ENCODE measurements at regions not wholly inside any gene's neighbourhood (a gene's known extent, or its start where the extent isn't known, plus 50 kb on each side); places are given as distances from the start of the nearest gene placed in this dataset.

DNA sequence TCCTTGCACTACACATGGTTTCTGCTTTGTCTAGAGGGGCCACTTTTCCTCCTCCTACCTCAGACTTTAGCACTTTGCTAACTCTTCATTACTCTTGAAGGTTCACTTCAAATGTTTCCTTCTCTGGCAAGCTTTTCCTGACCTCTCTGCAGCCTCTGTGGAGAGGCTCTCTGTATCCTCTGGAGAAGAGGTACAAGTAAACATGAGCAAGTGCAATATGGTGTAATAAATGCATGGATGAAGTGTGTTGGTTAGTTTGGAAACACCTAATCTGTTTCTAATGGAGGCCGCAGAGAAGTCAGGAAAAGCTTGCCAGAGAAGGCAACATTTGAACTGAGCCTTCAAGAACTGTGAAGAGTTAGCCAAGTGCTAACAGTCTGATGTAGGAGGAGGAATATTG is 329.3 kb downstream of the GRIN2B start:
- no peaks in the 10 kb centered on the region for H3K36me3 ChIP-seq (ENCODE audit: insufficient read depth, low read length)
- no peaks in the 10 kb centered on the region for H3K9me2 ChIP-seq (ENCODE audit: low read depth, low read length)
- TF ChIP-seq EZH2 (IDR thresholded peaks at IDR 0.05; ENCODE audit: borderline replicate concordance, low read length), result no peak
- TF ChIP-seq, protein P1, sequence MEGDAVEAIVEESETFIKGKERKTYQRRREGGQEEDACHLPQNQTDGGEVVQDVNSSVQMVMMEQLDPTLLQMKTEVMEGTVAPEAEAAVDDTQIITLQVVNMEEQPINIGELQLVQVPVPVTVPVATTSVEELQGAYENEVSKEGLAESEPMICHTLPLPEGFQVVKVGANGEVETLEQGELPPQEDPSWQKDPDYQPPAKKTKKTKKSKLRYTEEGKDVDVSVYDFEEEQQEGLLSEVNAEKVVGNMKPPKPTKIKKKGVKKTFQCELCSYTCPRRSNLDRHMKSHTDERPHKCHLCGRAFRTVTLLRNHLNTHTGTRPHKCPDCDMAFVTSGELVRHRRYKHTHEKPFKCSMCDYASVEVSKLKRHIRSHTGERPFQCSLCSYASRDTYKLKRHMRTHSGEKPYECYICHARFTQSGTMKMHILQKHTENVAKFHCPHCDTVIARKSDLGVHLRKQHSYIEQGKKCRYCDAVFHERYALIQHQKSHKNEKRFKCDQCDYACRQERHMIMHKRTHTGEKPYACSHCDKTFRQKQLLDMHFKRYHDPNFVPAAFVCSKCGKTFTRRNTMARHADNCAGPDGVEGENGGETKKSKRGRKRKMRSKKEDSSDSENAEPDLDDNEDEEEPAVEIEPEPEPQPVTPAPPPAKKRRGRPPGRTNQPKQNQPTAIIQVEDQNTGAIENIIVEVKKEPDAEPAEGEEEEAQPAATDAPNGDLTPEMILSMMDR (IDR thresholded peaks at IDR 0.05; ENCODE audit: low read length), result no peak
- no peaks in the 10 kb centered on the region for H4K20me1 ChIP-seq (ENCODE audit: insufficient read depth, low read length)
- H3K27ac ChIP-seq (ENCODE audit: low read depth, low read length, poor library complexity, severe bottlenecking), result no peak overlapping the region
- no peaks in the 10 kb centered on the region for H3K4me1 ChIP-seq (ENCODE audit: insufficient read depth, low read length, severe bottlenecking)
- no peaks in the 10 kb centered on the region for H3K27me3 ChIP-seq (ENCODE audit: insufficient read depth, low read length)
- no peaks in the 10 kb centered on the region for H3F3A ChIP-seq (ENCODE audit: insufficient read depth, low read length)
- H3K9me3 ChIP-seq (ENCODE audit: low read length), result no peaks in the 10 kb centered on the region
- H3K4me2 ChIP-seq (ENCODE audit: low read length), result no peak overlapping the region
- H3K79me2 ChIP-seq (ENCODE audit: insufficient read depth, low read length), result no peaks in the 10 kb centered on the region
- H2AFZ ChIP-seq (ENCODE audit: low read length), result no peak overlapping the region
- no peak overlapping the region for H3K4me3 ChIP-seq (ENCODE audit: low read depth, low read length, poor library complexity, severe bottlenecking)
- no peak overlapping the region for H3K9ac ChIP-seq (ENCODE audit: low read length)

DNA sequence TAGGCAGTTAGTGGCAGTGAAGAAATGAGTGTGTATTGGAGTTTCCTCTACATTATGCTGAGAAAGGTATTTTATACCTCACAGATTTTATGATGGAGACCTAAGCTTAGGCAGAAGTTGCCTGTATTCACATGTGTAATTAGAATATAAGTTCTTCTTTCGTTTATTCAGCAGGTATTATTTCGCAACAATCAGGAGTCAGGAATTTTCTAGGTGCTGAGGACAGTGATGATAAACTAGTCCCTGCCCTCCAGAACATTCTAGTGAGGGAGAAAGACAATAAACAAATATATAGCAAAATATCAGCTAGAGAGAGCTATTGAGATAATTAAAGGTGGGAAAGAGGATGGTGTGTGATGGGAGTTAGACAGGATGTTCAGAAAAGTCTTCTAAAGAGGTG is 345.7 kb downstream of the GRIN2B start:
- Histone ChIP-seq H3K27ac (ENCODE audit: low read depth, low read length, poor library complexity, severe bottlenecking) (no peak overlapping the region), H3K27me3 (ENCODE audit: insufficient read depth, low read length) (no peaks in the 10 kb centered on the region), H3K36me3 (ENCODE audit: insufficient read depth, low read length) (no peaks in the 10 kb centered on the region), H4K20me1 (ENCODE audit: insufficient read depth, low read length) (no peaks in the 10 kb centered on the region), H3K9me3 (ENCODE audit: low read length) (no peaks in the 10 kb centered on the region), H3K9me2 (ENCODE audit: low read depth, low read length) (no peaks in the 10 kb centered on the region), H3K4me2 (ENCODE audit: low read length) (no peak overlapping the region), H3F3A (ENCODE audit: insufficient read depth, low read length) (no peaks in the 10 kb centered on the region), H3K4me1 (ENCODE audit: insufficient read depth, low read length, severe bottlenecking) (no peaks in the 10 kb centered on the region), H3K4me3 (ENCODE audit: low read depth, low read length, poor library complexity, severe bottlenecking) (no peak overlapping the region), H3K79me2 (ENCODE audit: insufficient read depth, low read length) (no peaks in the 10 kb centered on the region), H2AFZ (ENCODE audit: low read length) (no peak overlapping the region), H3K9ac (ENCODE audit: low read length) (no peak overlapping the region)
- TF ChIP-seq EZH2 (IDR thresholded peaks at IDR 0.05; ENCODE audit: borderline replicate concordance, low read length), result no peak
- TF ChIP-seq, protein P1 (IDR thresholded peaks at IDR 0.05; ENCODE audit: low read length), result no peak

DNA sequence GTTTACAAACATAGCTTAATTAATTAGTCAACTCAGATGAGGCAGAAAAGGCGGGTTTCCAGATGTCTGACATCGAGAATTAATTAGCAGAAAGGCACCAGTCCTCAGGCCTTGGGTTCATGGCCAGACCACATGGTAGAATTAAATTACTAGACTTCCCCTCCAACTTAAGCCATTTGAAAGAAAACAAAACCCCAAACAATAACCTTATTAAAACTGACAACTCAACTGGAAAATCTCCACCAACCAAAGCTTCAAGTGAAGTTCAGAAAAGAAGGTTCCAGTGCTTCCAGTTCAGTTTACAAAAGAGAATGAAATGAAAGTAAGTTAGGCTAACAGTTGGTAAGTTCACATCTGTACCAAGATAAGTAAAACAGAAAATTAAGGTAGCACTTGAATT is 349.5 kb downstream of the GRIN2B start:
- no peak for TF ChIP-seq EZH2 (IDR thresholded peaks at IDR 0.05; ENCODE audit: borderline replicate concordance, low read length)
- TF ChIP-seq, protein P1 (IDR thresholded peaks at IDR 0.05; ENCODE audit: low read length), result no peak
- Histone ChIP-seq H3K4me3 (ENCODE audit: low read depth, low read length, poor library complexity, severe bottlenecking) (no peak overlapping the region), H3K9ac (ENCODE audit: low read length) (no peak overlapping the region), H3K36me3 (ENCODE audit: insufficient read depth, low read length) (no peaks in the 10 kb centered on the region), H2AFZ (ENCODE audit: low read length) (no peak overlapping the region), H3K27ac (ENCODE audit: low read depth, low read length, poor library complexity, severe bottlenecking) (no peak overlapping the region), H3F3A (ENCODE audit: insufficient read depth, low read length) (no peaks in the 10 kb centered on the region), H4K20me1 (ENCODE audit: insufficient read depth, low read length) (no peaks in the 10 kb centered on the region), H3K27me3 (ENCODE audit: insufficient read depth, low read length) (no peaks in the 10 kb centered on the region), H3K79me2 (ENCODE audit: insufficient read depth, low read length) (no peaks in the 10 kb centered on the region), H3K4me2 (ENCODE audit: low read length) (no peak overlapping the region), H3K4me1 (ENCODE audit: insufficient read depth, low read length, severe bottlenecking) (no peaks in the 10 kb centered on the region), H3K9me2 (ENCODE audit: low read depth, low read length) (no peaks in the 10 kb centered on the region), H3K9me3 (ENCODE audit: low read length) (no peaks in the 10 kb centered on the region)

All from OCI-LY1 (cell line).